C4-2B (cell line): ENCODE measurements at regions not wholly inside any gene's neighbourhood (a gene's known extent, or its start where the extent isn't known, plus 50 kb on each side); places are given as distances from the start of the nearest gene placed in this dataset.

Experiments
- ZFX ChIP-seq: fragments of 450-650 bp; IDR thresholded peaks from 2 replicates; pipeline ENCODE4 v1.6.1; 2017
- TF ChIP-seq, protein P1 (sequence below): fragments of 450-650 bp; conservative IDR thresholded peaks from 2 replicates; pipeline ENCODE4 v1.5.1; 2017; ENCODE audit warnings: mild to moderate bottlenecking

DNA sequence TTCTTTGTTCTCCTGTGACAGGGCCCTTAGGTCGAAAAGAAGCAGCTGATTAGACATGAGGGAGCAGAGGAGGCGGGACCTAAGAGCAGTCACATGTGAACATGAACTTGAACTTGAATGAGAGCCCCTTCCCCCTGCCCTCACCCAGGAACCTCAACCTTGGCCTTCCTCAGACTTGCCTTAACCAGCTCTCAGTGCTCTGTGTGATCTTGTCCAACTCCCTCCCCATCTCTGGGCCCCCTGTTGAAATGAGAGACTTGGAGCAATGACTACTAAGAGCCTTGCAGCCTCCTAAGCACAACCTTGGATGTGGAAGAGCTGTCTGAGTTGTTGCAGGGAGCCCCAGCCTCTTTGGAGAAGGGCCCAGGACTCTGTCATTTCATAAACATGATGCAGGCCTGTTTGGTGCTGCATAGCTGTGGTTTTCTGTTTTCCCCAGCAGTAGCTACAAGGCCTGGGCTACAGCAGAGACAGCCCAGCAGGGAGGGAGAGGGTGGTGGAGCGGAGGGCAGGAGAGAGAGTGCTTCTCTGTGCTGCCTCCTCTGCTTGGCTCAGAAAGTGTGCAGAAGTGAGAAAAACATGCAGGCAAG lies 123.9 kb upstream of the ZMIZ1 start:
- TF ChIP-seq, protein P1, sequence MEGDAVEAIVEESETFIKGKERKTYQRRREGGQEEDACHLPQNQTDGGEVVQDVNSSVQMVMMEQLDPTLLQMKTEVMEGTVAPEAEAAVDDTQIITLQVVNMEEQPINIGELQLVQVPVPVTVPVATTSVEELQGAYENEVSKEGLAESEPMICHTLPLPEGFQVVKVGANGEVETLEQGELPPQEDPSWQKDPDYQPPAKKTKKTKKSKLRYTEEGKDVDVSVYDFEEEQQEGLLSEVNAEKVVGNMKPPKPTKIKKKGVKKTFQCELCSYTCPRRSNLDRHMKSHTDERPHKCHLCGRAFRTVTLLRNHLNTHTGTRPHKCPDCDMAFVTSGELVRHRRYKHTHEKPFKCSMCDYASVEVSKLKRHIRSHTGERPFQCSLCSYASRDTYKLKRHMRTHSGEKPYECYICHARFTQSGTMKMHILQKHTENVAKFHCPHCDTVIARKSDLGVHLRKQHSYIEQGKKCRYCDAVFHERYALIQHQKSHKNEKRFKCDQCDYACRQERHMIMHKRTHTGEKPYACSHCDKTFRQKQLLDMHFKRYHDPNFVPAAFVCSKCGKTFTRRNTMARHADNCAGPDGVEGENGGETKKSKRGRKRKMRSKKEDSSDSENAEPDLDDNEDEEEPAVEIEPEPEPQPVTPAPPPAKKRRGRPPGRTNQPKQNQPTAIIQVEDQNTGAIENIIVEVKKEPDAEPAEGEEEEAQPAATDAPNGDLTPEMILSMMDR = no peak
- TF ChIP-seq ZFX = no peak
